SH-SY5Y (cell line): ENCODE measurements at regions not wholly inside any gene's neighbourhood (a gene's known extent, or its start where the extent isn't known, plus 50 kb on each side); places are given as distances from the start of the nearest gene placed in this dataset.

Source experiments
- GATA2 ChIP-seq: IDR thresholded peaks from 2 replicates; pipeline ENCODE4 v1.6.1; 2011; ENCODE audit warnings: mild to moderate bottlenecking, low read depth, low read length
- GATA3 ChIP-seq: IDR thresholded peaks from 2 replicates; pipeline ENCODE4 v1.6.1; 2011; ENCODE audit warnings: low read depth, mild to moderate bottlenecking, low read length, moderate library complexity

DNA sequence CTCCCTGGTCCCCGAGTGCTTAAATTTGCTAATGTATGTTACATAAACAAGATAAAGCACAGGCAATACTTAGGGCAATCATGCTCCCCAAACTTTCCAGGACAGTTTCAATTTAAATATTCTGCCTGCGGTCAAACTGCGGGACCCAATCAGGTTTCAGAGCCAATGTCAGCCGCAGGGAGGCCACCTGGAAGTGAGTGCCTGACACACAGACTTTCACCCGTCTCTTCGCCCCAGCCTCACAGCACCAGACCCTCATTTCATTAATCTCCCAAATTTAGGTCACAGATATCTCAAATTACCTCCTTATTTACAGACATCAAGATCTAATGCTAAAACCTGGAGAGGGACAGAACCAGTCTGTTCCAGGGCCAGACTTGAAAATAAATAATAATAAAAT lies 107.2 kb upstream of the ALDH1A3 start:
- TF ChIP-seq GATA3 (no peak), GATA2 (peak; percentile 62)
